ENCODE measurements at regions not wholly inside any gene's neighbourhood (a gene's known extent, or its start where the extent isn't known, plus 50 kb on each side); places are given as distances from the start of the nearest gene placed in this dataset.

- H3K36me3 ChIP-seq (ENCODE audit: control insufficient read depth in 4 of 4, insufficient read depth in 4 of 4, low read length in 4 of 4) = no peaks in the 10 kb centered on the region
- TF ChIP-seq, protein P1, sequence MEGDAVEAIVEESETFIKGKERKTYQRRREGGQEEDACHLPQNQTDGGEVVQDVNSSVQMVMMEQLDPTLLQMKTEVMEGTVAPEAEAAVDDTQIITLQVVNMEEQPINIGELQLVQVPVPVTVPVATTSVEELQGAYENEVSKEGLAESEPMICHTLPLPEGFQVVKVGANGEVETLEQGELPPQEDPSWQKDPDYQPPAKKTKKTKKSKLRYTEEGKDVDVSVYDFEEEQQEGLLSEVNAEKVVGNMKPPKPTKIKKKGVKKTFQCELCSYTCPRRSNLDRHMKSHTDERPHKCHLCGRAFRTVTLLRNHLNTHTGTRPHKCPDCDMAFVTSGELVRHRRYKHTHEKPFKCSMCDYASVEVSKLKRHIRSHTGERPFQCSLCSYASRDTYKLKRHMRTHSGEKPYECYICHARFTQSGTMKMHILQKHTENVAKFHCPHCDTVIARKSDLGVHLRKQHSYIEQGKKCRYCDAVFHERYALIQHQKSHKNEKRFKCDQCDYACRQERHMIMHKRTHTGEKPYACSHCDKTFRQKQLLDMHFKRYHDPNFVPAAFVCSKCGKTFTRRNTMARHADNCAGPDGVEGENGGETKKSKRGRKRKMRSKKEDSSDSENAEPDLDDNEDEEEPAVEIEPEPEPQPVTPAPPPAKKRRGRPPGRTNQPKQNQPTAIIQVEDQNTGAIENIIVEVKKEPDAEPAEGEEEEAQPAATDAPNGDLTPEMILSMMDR (IDR thresholded peaks at IDR 0.05; ENCODE audit: control extremely low read depth, extremely low read depth) = no peak
- 72 to 89% methylated on average over 5 of the region's 5 CpGs for WGBS, 2 donors
- no peak overlapping the region for H3K9ac ChIP-seq (ENCODE audit: insufficient read depth in 1 of 2, low read length in 2 of 2)
- H3K27me3 ChIP-seq (ENCODE audit: control insufficient read depth in 3 of 3, insufficient read depth in 3 of 3, low read length in 2 of 3) = no peaks in the 10 kb centered on the region
- no peak overlapping the region for H3K27ac ChIP-seq (ENCODE audit: low read depth in 1 of 2, low read length in 1 of 2)
- no peak for ATAC-seq (ENCODE audit: insufficient read depth, low FRiP score)
- no peak for DNase-seq
- no peaks in the 10 kb centered on the region for H3K9me3 ChIP-seq (ENCODE audit: control insufficient read depth in 4 of 4, insufficient read depth in 3 of 4, low read length in 3 of 4)
- no peak overlapping the region for H3K4me3 ChIP-seq
- H3K4me1 ChIP-seq (ENCODE audit: control insufficient read depth in 5 of 5, insufficient read depth in 5 of 5, low read length in 5 of 5) = no peaks in the 10 kb centered on the region
These were observed 380.7 kb downstream of the MZT1 start for GRCh38 chr13:72346716-72347115.

GRCh38 chr13:72342364-72342763 lies 385.1 kb downstream of the MZT1 start:
- ATAC-seq (ENCODE audit: insufficient read depth, low FRiP score) (no peak), DNase-seq (no peak)
- 98% methylated on average over 5 of the region's 5 CpGs for WGBS, 2 donors
- no peak overlapping the region for H3K9ac ChIP-seq (ENCODE audit: insufficient read depth in 1 of 2, low read length in 2 of 2)
- no peaks in the 10 kb centered on the region for H3K27me3 ChIP-seq (ENCODE audit: control insufficient read depth in 3 of 3, insufficient read depth in 3 of 3, low read length in 2 of 3)
- H3K4me3 ChIP-seq = no peak overlapping the region
- no peaks in the 10 kb centered on the region for H3K4me1 ChIP-seq (ENCODE audit: control insufficient read depth in 5 of 5, insufficient read depth in 5 of 5, low read length in 5 of 5)
- no peak overlapping the region for H3K27ac ChIP-seq (ENCODE audit: low read depth in 1 of 2, low read length in 1 of 2)
- TF ChIP-seq, protein P1 (IDR thresholded peaks at IDR 0.05; ENCODE audit: control extremely low read depth, extremely low read depth) = no peak
- no peaks in the 10 kb centered on the region for H3K36me3 ChIP-seq (ENCODE audit: control insufficient read depth in 4 of 4, insufficient read depth in 4 of 4, low read length in 4 of 4)
- H3K9me3 ChIP-seq (ENCODE audit: control insufficient read depth in 4 of 4, insufficient read depth in 3 of 4, low read length in 3 of 4) = no peaks in the 10 kb centered on the region

GRCh38 chr13:72341904-72342303 lies 385.5 kb downstream of the MZT1 start:
- TF ChIP-seq, protein P1 (IDR thresholded peaks at IDR 0.05; ENCODE audit: control extremely low read depth, extremely low read depth) = no peak
- no peaks in the 10 kb centered on the region for H3K9me3 ChIP-seq (ENCODE audit: control insufficient read depth in 4 of 4, insufficient read depth in 3 of 4, low read length in 3 of 4)
- no peak overlapping the region for H3K4me3 ChIP-seq
- 87 to 97% methylated on average over 5 of the region's 5 CpGs for WGBS, 2 donors
- H3K4me1 ChIP-seq (ENCODE audit: control insufficient read depth in 5 of 5, insufficient read depth in 5 of 5, low read length in 5 of 5) = no peaks in the 10 kb centered on the region
- no peaks in the 10 kb centered on the region for H3K27me3 ChIP-seq (ENCODE audit: control insufficient read depth in 3 of 3, insufficient read depth in 3 of 3, low read length in 2 of 3)
- no peak overlapping the region for H3K27ac ChIP-seq (ENCODE audit: low read depth in 1 of 2, low read length in 1 of 2)
- no peak for DNase-seq
- no peak for ATAC-seq (ENCODE audit: insufficient read depth, low FRiP score)
- H3K9ac ChIP-seq (ENCODE audit: insufficient read depth in 1 of 2, low read length in 2 of 2) = no peak overlapping the region
- no peaks in the 10 kb centered on the region for H3K36me3 ChIP-seq (ENCODE audit: control insufficient read depth in 4 of 4, insufficient read depth in 4 of 4, low read length in 4 of 4)
